ENCODE measurements at regions not wholly inside any gene's neighbourhood (a gene's known extent, or its start where the extent isn't known, plus 50 kb on each side); places are given as distances from the start of the nearest gene placed in this dataset.

DNA sequence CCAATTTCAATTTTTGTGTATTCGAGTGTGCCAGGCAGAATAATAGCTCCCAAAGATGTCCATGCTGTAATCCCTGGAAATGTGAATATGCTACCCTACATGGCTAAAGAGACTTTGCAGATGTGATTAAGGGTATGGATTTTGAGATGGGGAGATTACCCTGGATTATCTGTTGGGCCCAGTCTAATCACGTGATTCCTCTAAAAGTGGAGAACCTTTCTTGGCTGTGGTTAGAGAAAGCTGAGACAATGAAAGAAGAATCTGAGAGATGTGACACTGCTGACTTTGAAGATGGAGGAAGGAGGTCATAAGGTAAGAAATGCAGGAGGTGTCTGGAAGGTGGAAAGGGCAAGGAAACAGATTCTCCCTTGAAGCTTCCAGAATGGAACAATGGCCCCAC, 503.5 kb upstream of the PITX2 start:
- TF ChIP-seq, protein P1, sequence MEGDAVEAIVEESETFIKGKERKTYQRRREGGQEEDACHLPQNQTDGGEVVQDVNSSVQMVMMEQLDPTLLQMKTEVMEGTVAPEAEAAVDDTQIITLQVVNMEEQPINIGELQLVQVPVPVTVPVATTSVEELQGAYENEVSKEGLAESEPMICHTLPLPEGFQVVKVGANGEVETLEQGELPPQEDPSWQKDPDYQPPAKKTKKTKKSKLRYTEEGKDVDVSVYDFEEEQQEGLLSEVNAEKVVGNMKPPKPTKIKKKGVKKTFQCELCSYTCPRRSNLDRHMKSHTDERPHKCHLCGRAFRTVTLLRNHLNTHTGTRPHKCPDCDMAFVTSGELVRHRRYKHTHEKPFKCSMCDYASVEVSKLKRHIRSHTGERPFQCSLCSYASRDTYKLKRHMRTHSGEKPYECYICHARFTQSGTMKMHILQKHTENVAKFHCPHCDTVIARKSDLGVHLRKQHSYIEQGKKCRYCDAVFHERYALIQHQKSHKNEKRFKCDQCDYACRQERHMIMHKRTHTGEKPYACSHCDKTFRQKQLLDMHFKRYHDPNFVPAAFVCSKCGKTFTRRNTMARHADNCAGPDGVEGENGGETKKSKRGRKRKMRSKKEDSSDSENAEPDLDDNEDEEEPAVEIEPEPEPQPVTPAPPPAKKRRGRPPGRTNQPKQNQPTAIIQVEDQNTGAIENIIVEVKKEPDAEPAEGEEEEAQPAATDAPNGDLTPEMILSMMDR (IDR thresholded peaks at IDR 0.05; ENCODE audit: poor library complexity), result no peak
- TF ChIP-seq EZH2 (IDR thresholded peaks at IDR 0.05; ENCODE audit: borderline replicate concordance), result no peak
- TF ChIP-seq EZH2phosphoT487 (IDR thresholded peaks at IDR 0.05; ENCODE audit: low read depth, severe bottlenecking, unreplicated experiment), result no peak
